HG03520 (cell line): ENCODE measurements at regions not wholly inside any gene's neighbourhood (a gene's known extent, or its start where the extent isn't known, plus 50 kb on each side); places are given as distances from the start of the nearest gene placed in this dataset.

Experiments used
- ATAC-seq: cut with Tn5 transposase; IDR thresholded peaks from one replicate; pipeline ENCODE4 v1.9.1; 2021; ENCODE audit warnings: mild to moderate bottlenecking, moderate library complexity; ENCODE audit not compliant: unreplicated experiment

- no peak for ATAC-seq
Measured at GRCh38 chr11:115843111-115843510, 338.9 kb upstream of the CADM1 start.

GRCh38 chr11:115820026-115820425 is 315.8 kb upstream of the CADM1 start:
- no peak for ATAC-seq

GRCh38 chr11:115819014-115819413 is 314.8 kb upstream of the CADM1 start:
- no peak for ATAC-seq

- no peak for ATAC-seq
Measured at GRCh38 chr11:115817844-115818468, 313.7 kb upstream of the CADM1 start.

- no peak for ATAC-seq
Measured at GRCh38 chr11:115808351-115808940, 304.2 kb upstream of the CADM1 start.

- no peak for ATAC-seq
Measured at GRCh38 chr11:115806056-115806455, 301.8 kb upstream of the CADM1 start.

GRCh38 chr11:115803073-115803740 is 299.0 kb upstream of the CADM1 start:
- ATAC-seq = no peak

- ATAC-seq = no peak
Measured at GRCh38 chr11:115802641-115803040, 298.4 kb upstream of the CADM1 start.

- no peak for ATAC-seq
Measured at GRCh38 chr11:115792903-115793302, 288.7 kb upstream of the CADM1 start.

- no peak for ATAC-seq
Measured at GRCh38 chr11:115787302-115787701, 283.1 kb upstream of the CADM1 start.

GRCh38 chr11:115784796-115785521 is 280.7 kb upstream of the CADM1 start:
- no peak for ATAC-seq

- ATAC-seq = no peak
Measured at GRCh38 chr11:115780646-115781362, 276.6 kb upstream of the CADM1 start.

- ATAC-seq = no peak
Measured at GRCh38 chr11:115778928-115779650, 274.9 kb upstream of the CADM1 start.

GRCh38 chr11:115776916-115777315 is 272.7 kb upstream of the CADM1 start:
- no peak for ATAC-seq

- ATAC-seq = no peak
Measured at GRCh38 chr11:115775846-115776245, 271.6 kb upstream of the CADM1 start.

- ATAC-seq = no peak
Measured at GRCh38 chr11:115774756-115775155, 270.5 kb upstream of the CADM1 start.

GRCh38 chr11:115769891-115770290 is 265.7 kb upstream of the CADM1 start:
- no peak for ATAC-seq

GRCh38 chr11:115767883-115768282 is 263.7 kb upstream of the CADM1 start:
- ATAC-seq = no peak

GRCh38 chr11:115767047-115767802 is 263.0 kb upstream of the CADM1 start:
- no peak for ATAC-seq

GRCh38 chr11:115766561-115766960 is 262.3 kb upstream of the CADM1 start:
- no peak for ATAC-seq
